ENCODE measurements at regions not wholly inside any gene's neighbourhood (a gene's known extent, or its start where the extent isn't known, plus 50 kb on each side); places are given as distances from the start of the nearest gene placed in this dataset.

- TF ChIP-seq, protein P1, sequence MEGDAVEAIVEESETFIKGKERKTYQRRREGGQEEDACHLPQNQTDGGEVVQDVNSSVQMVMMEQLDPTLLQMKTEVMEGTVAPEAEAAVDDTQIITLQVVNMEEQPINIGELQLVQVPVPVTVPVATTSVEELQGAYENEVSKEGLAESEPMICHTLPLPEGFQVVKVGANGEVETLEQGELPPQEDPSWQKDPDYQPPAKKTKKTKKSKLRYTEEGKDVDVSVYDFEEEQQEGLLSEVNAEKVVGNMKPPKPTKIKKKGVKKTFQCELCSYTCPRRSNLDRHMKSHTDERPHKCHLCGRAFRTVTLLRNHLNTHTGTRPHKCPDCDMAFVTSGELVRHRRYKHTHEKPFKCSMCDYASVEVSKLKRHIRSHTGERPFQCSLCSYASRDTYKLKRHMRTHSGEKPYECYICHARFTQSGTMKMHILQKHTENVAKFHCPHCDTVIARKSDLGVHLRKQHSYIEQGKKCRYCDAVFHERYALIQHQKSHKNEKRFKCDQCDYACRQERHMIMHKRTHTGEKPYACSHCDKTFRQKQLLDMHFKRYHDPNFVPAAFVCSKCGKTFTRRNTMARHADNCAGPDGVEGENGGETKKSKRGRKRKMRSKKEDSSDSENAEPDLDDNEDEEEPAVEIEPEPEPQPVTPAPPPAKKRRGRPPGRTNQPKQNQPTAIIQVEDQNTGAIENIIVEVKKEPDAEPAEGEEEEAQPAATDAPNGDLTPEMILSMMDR (IDR thresholded peaks at IDR 0.05) = no peak
- TF ChIP-seq POLR2A (IDR thresholded peaks at IDR 0.05) = no peak
These were observed 515.3 kb upstream of the CFAP20DC start for GRCh38 chr3:59565125-59565524.
